Loucy (cell line): ENCODE measurements at regions not wholly inside any gene's neighbourhood (a gene's known extent, or its start where the extent isn't known, plus 50 kb on each side); places are given as distances from the start of the nearest gene placed in this dataset.

Experiments used
- H2AFZ ChIP-seq: fragments of 200-600 bp; sonication (generic); 2 replicates; pipeline ENCODE4 v1.6.0; 2016; ENCODE audit warnings: antibody characterized with exemption, mild to moderate bottlenecking, low read length, moderate library complexity
- H3F3A ChIP-seq: fragments of 200-600 bp; 2 replicates; pipeline ENCODE4 v1.6.0; 2016; ENCODE audit warnings: antibody characterized with exemption, low read depth, mild to moderate bottlenecking
- H3K27me3 ChIP-seq: fragments of 200-600 bp; sonication (generic); 2 replicates; pipeline ENCODE4 v1.6.1; 2014; ENCODE audit warnings: low read length, mild to moderate bottlenecking; ENCODE audit not compliant: insufficient read depth, poor library complexity, severe bottlenecking
- H3K36me3 ChIP-seq: fragments of 200-600 bp; sonication (generic); 2 replicates; pipeline ENCODE4 v1.6.1; 2016; ENCODE audit warnings: low read length; ENCODE audit not compliant: insufficient read depth
- H3K4me1 ChIP-seq: fragments of 200-600 bp; sonication (generic); 2 replicates; pipeline ENCODE4 v1.5.1; 2014; ENCODE audit warnings: low read length, mild to moderate bottlenecking; ENCODE audit not compliant: insufficient read depth, poor library complexity, severe bottlenecking
- H3K4me2 ChIP-seq: fragments of 200-600 bp; sonication (generic); 2 replicates; pipeline ENCODE4 v1.6.0; 2014; ENCODE audit warnings: antibody characterized with exemption, low read length, low read depth, mild to moderate bottlenecking; ENCODE audit not compliant: poor library complexity, severe bottlenecking
- H3K4me3 ChIP-seq: fragments of 200-600 bp; sonication (generic); 2 replicates; pipeline ENCODE4 v1.5.1; 2014; ENCODE audit warnings: low read length, mild to moderate bottlenecking, mixed read lengths; ENCODE audit not compliant: poor library complexity, severe bottlenecking
- H3K79me2 ChIP-seq: fragments of 200-600 bp; sonication (generic); 2 replicates; pipeline ENCODE4 v1.6.1; 2014; ENCODE audit warnings: low read length; ENCODE audit not compliant: insufficient read depth
- H3K9ac ChIP-seq: fragments of 200-600 bp; sonication (generic); 2 replicates; pipeline ENCODE4 v1.6.0; 2014; ENCODE audit warnings: mild to moderate bottlenecking, low read depth, low read length, moderate library complexity; ENCODE audit not compliant: poor library complexity, severe bottlenecking
- H3K9me2 ChIP-seq: fragments of 200-600 bp; sonication (generic); replicated peaks from 2 replicates; pipeline ENCODE4 v1.6.1; 2016; ENCODE audit warnings: low read depth, low read length, mixed read lengths
- H3K9me3 ChIP-seq: fragments of 200-600 bp; sonication (generic); 2 replicates; pipeline ENCODE4 v1.6.1; 2014; ENCODE audit warnings: mild to moderate bottlenecking, antibody characterized with exemption, low read length, low read depth; ENCODE audit not compliant: insufficient read depth
- H4K20me1 ChIP-seq: fragments of 200-600 bp; sonication (generic); 2 replicates; pipeline ENCODE4 v1.6.0; 2014; ENCODE audit warnings: antibody characterized with exemption, low read length, mild to moderate bottlenecking; ENCODE audit not compliant: insufficient read depth, poor library complexity, severe bottlenecking
- CTCF ChIP-seq: fragments of 200-600 bp; sonication (generic); conservative IDR thresholded peaks from 2 replicates; pipeline ENCODE4 v1.5.1; 2014; ENCODE audit warnings: mild to moderate bottlenecking, antibody characterized with exemption, low read length
- EZH2phosphoT487 ChIP-seq: fragments of 200-600 bp; IDR thresholded peaks from 2 replicates; pipeline ENCODE4 v1.6.1; 2018; ENCODE audit warnings: antibody characterized with exemption, mild to moderate bottlenecking, moderate library complexity, borderline replicate concordance

DNA sequence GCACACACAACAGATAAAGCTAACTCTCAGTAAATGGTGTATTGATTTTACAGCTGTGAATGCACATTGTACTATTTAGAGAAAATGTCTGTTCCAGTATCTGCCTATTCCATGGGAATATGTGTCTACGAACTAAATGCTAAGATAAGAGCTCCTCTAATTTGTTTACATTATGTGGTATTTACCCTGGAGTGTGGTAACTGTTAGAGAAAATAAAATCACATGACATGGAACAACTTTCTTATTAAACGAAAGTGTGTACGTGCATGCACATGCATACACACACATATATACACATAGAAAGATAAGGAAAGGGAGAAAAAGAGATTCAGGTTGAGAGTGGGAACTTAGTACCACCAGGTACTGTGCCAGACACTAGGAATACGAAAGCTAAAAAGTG is 1151.7 kb upstream of the TENM4 start:
- Histone ChIP-seq H3K9ac (no peak overlapping the region), H3K79me2 (no peaks in the 10 kb centered on the region), H3K4me1 (no peaks in the 10 kb centered on the region), H4K20me1 (no peaks in the 10 kb centered on the region), H3F3A (no peaks in the 10 kb centered on the region), H3K9me2 (no peaks in the 10 kb centered on the region), H3K36me3 (no peaks in the 10 kb centered on the region), H3K9me3 (no peaks in the 10 kb centered on the region), H3K4me2 (no peak overlapping the region), H2AFZ (no peak overlapping the region), H3K4me3 (no peak overlapping the region), H3K27me3 (no peaks in the 10 kb centered on the region)
- TF ChIP-seq EZH2phosphoT487 (no peak), CTCF (no peak)

DNA sequence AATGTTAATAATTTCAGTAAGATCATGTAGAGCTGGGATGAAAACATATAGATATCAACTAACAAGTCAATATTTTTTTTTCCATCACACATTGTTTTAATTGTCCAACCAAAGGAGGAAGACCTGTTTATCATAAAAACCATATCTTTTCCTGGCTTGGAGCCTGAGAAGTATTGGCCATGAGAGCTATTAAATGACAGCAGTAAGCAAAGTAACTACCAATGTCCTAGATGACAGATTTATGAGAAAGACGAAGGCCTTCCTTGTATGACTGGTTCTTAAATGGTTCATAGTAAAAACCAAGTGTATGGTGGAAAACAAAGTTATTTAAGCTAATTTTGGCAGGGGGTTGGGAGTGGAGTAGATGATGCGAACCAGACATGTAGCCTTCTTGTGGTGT is 1147.1 kb upstream of the TENM4 start:
- Histone ChIP-seq H4K20me1 (no peaks in the 10 kb centered on the region), H3K9ac (no peak overlapping the region), H3K4me3 (no peak overlapping the region), H3K36me3 (no peaks in the 10 kb centered on the region), H3K9me3 (no peaks in the 10 kb centered on the region), H3K27me3 (no peaks in the 10 kb centered on the region), H3K79me2 (no peaks in the 10 kb centered on the region), H3K9me2 (no peaks in the 10 kb centered on the region), H3K4me1 (no peaks in the 10 kb centered on the region), H3F3A (no peaks in the 10 kb centered on the region), H2AFZ (no peak overlapping the region), H3K4me2 (no peak overlapping the region)
- no peak for TF ChIP-seq EZH2phosphoT487
- no peak for TF ChIP-seq CTCF

GRCh38 chr11:80586464-80586863 is 1145.6 kb upstream of the TENM4 start:
- no peaks in the 10 kb centered on the region for H3K79me2 ChIP-seq
- no peaks in the 10 kb centered on the region for H3K27me3 ChIP-seq
- H3K9me3 ChIP-seq = no peaks in the 10 kb centered on the region
- TF ChIP-seq CTCF (no peak), EZH2phosphoT487 (no peak)
- H3K36me3 ChIP-seq = no peaks in the 10 kb centered on the region
- no peak overlapping the region for H3K4me3 ChIP-seq
- H4K20me1 ChIP-seq = no peaks in the 10 kb centered on the region
- no peaks in the 10 kb centered on the region for H3K4me1 ChIP-seq
- no peak overlapping the region for H3K4me2 ChIP-seq
- no peaks in the 10 kb centered on the region for H3F3A ChIP-seq
- no peaks in the 10 kb centered on the region for H3K9me2 ChIP-seq
- H3K9ac ChIP-seq = no peak overlapping the region
- no peak overlapping the region for H2AFZ ChIP-seq
